Skeletal muscle cell (primary cell): ENCODE measurements at regions not wholly inside any gene's neighbourhood (a gene's known extent, or its start where the extent isn't known, plus 50 kb on each side); places are given as distances from the start of the nearest gene placed in this dataset.
"Not testable (repeated sequence)": the region's sequence is repeated elsewhere in the genome, so short reads cannot be mapped to it uniquely, and the experiment has no call there.

ENCODE experiments used
- DNase-seq: peaks from one replicate; pipeline ENCODE4 v3.0.0-alpha.2; 2010; ENCODE audit warnings: low read depth
- H3K4me3 ChIP-seq: 2 replicates; pipeline ENCODE4 v1.5.1; 2011; ENCODE audit warnings: low read depth, mild to moderate bottlenecking, control low read depth, low read length, moderate library complexity

- H3K4me3 ChIP-seq = no peak overlapping the region
- peak; percentile 76 for DNase-seq
Measured at GRCh38 chr6:146968041-146968760, 236.0 kb upstream of the STXBP5 start.

GRCh38 chr6:146972546-146972945, 231.7 kb upstream of the STXBP5 start:
- no peak overlapping the region for H3K4me3 ChIP-seq
- peak; percentile 21 for DNase-seq

DNA sequence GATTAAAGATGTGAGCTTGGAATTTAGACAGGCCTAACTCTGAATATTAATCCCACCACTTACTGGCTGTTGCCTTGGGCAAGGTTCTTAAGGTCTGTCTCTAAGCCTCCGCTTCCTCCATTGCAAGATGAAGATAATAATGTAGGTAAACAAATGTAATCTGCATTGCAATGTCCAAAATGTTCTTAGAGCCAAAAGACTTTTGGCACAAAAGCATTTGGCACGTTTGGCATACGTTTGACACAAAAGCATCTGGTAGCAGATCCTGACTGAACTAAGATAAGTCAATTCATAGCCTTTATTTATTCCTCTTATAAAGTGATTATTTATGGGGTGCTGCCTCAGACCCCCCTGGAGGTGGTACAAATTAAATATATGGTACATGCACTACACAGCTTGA, 229.9 kb upstream of the STXBP5 start:
- DNase-seq = no peak
- no peak overlapping the region for H3K4me3 ChIP-seq

GRCh38 chr6:146975093-146975492, 229.1 kb upstream of the STXBP5 start:
- DNase-seq = no peak
- no peak overlapping the region for H3K4me3 ChIP-seq

DNA sequence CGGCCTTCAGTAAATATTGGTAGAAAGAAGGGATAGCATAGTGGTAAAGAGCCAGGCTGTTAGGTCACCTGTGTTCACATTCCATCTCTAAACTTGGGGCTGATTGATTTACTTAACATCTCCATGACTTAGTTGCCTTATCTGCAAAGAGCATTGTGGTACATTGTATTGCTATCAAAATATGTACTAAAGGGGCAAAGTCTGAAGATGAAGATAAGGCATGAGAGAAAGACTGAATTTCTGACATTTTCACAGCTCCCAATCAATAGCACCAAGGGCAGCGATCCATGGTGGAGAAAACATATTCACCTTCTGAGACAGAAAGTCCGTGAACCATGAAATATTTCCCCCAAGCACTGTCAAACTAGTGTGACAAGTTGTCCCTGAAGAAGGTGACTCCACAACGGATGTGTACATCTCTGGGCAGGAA, 223.3 kb upstream of the STXBP5 start:
- no peak for DNase-seq
- H3K4me3 ChIP-seq = no peak overlapping the region

DNA sequence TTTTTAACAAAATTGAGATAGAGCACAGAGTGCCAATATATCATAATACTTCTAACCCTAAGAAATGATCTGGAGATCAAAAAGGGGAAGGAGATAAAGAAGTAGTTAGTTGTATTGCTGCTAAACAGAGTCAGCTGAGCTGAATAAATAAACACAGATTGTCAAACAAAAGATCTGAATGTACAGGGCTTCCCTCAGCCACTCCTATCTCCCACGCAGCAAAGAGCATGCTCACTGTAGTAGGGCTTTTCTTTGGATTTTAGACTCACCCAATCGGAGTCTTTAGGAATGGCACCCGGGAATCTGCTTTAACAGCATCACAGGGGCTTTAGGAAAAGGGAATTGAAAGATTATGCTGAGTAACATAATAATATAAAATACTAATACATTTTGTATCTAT, 222.2 kb upstream of the STXBP5 start:
- H3K4me3 ChIP-seq = no peak overlapping the region
- no peak for DNase-seq

DNA sequence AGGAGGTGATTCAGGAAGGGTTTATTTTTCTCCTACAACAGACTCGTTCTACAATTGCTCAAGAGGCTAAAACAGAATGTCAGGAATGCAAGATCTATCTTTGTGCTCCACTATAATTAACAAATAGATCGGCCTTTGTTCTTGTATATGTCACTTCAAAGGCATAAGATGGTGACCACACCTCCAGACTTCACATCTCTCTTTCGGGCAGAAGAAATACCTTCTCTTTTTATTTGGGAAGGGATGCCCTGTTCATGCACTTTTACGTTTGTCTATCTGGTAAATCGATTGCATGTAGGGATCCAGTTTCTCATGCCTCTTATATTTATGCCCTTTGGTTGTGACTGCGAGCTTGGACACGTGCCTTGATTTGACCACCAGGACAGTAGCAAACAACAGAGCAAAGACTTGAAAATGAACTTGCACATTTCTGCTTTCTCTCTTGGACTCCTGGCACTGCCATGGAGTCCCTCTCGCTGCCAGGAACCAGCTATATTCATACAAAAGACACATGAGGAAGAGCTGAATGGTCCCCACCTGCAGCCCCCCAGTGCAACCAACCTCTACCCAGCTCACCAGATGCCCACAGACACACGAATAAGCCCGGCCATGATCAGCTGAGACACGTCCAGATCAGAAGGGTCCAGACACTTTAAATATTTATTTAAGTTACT, 219.8 kb upstream of the STXBP5 start:
- no peak overlapping the region for H3K4me3 ChIP-seq
- DNase-seq = no peak

GRCh38 chr6:146985111-146985510, 219.1 kb upstream of the STXBP5 start:
- H3K4me3 ChIP-seq = no peak overlapping the region
- DNase-seq = no peak

- H3K4me3 ChIP-seq = no peak overlapping the region
- DNase-seq = no peak
Measured at GRCh38 chr6:146985966-146986365, 218.3 kb upstream of the STXBP5 start.

DNA sequence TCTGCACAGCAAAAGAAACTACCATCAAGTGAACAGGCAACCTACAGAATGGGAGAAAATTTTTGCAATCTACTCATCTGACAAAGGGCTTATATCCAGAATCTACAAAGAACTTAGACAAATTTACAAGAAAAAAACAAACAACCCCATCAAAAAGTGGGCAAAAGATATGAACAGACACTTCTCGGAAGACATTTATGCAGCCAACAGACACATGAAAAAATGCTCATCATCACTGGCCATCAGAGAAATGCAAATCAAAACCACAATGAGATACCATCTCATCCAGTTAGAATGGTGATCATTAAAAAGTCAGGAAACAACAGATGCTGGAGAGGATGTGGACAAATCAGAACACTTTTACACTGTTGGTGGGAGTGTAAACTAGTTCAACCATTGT, 216.3 kb upstream of the STXBP5 start:
- DNase-seq, H3K4me3 ChIP-seq: not testable (repeated sequence)

DNA sequence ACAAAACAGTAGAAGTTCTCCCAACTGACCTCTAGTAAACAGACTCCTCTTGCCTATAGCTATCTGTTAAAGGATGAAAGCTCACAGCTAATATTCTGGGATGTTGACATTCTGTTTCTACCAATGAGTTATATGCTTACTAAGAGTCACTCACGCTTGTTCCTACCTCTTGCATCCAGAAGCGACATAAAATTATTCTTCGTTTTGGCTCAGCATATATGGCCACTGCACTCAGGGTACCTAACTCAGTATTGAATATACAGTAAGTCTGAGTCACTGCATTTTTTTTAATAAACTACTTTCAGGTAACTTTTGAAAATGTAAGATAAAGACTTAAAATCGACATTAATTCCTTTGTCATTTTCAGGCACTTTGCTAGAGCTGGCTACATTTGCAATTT, 214.4 kb upstream of the STXBP5 start:
- H3K4me3 ChIP-seq = no peak overlapping the region
- no peak for DNase-seq

GRCh38 chr6:146990284-146990683, 213.9 kb upstream of the STXBP5 start:
- no peak overlapping the region for H3K4me3 ChIP-seq
- no peak for DNase-seq

DNA sequence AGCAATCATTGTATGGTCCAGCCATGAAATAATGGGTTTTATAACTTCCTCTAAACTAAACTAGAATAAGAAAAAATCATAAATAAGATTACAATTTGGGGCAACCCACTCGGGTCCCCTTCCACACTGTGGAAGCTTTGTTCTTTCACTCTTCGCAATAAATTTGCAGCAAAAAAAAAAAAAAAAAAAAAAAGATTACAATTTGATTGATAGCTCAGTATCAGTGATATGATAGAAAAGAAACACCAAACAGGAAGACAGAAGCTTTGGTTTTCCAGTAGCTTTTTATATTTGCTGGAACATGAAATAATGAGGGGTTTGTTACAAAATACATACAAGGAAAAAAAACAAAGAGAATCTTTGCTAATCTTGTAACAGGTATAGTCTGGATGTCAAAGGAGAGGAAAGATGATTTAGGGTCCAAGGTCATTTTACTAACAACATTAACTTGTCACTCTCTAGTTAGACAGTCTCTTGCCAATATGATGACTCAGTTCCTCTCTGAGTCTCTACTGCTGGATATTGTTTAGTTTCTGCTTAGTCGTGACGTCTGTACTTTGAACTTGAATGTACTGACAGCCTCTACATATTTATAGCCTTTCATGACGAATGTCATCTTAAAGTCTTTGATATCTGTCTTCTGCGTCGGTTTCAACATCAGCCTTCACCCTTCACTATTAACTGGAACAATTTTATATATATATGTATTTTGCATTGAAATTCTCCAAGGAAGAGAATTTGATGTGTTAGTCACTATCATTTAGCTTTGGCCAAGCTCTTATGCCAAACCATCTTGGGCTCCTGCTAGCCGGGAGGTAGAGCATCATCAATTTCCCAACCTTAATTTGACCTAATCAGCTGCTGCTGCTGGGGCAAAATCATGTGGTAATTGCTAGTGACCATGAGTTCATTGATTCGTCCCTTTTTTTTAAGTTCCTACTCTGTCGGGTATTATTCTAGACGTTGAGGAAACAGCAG, 213.1 kb upstream of the STXBP5 start:
- no peak overlapping the region for H3K4me3 ChIP-seq
- peak; percentile 77 for DNase-seq

DNA sequence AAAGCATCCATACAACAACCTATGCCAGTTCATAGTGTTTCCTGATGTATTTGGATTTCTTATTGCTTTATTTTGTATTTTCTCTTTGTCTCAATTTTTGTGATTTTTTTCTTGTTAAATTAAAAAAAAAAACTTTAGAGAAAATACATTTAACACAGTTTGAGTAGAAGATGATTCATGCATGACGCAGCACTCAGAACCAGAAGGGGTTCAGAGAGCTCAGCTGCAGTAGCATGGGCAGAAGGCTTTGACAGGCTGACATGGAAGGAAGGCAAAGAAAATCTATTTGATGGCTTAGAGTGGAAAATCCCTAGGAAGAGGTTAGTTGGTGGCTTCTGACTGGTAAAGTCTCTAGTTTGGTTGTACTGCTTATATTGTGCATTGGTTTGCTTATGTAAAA, 207.2 kb upstream of the STXBP5 start:
- DNase-seq = peak; percentile 62
- H3K4me3 ChIP-seq = no peak overlapping the region

- no peak for DNase-seq
- H3K4me3 ChIP-seq = no peak overlapping the region
Measured at GRCh38 chr6:146999766-147000165, 204.5 kb upstream of the STXBP5 start.

DNA sequence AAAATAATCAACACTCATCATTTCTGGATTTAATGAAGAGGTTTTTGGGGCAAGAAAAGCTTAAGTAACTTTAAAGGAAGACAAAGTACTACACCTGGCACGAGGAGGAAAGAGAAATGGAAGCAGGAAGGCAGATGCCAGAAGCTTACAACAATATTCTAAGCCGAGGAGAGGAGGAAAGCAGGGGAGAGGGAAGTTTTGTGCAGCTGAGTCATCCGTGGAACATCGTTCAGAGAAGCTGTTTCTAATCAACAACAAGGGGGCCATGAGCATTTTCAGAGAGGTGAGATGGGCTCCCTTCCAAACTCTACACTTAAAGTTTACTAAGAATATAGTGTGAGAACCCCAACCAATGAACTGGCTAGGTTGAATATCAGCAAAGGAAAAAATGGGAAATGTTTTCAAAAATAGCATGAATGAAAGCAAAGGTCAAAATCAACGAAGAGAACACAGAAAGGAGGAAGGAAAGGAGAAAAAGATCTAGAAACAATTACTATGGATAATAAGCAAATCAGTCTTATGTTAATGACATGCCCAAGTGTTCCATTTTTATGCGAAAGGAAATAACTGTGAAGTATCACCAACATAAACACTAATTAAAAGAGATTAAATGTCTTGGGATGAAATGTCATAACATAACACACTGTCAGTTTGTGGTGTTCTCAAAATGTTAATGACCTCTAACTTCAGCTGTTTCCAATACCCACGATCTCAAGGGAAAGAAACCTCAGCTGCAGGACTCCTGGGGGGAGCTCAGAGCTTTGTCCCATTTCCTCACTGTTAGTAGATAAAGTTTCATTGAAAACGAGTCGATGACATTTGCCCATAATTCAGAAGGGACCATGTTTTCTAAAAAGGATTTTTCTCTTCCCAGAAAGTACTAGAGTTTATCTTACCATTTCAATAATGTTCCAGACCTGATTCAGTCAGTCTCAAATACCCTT, 203.4 kb upstream of the STXBP5 start:
- no peak overlapping the region for H3K4me3 ChIP-seq

DNA sequence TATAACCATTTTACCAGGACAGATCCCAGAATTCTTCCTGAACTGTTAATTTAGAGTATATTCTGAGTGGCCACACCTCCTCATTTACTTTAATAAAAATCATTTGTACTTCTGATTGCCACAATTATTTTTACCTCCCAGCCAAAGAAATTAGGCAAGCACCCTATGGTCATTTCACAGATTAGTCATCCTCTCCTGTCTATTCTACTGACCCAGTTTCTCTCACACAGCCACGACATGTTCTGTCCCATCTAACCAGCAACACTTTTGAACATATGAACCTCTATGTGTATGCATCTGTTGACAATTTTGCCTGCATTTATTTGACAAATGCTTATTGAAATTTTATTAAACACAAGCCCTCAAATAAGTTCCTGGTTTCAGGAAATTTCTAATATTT, 202.6 kb upstream of the STXBP5 start:
- no peak overlapping the region for H3K4me3 ChIP-seq
- no peak for DNase-seq

More for the DNA sequence above, 203.4 kb upstream of the STXBP5 start:
- DNase-seq = peak; percentile 84

DNA sequence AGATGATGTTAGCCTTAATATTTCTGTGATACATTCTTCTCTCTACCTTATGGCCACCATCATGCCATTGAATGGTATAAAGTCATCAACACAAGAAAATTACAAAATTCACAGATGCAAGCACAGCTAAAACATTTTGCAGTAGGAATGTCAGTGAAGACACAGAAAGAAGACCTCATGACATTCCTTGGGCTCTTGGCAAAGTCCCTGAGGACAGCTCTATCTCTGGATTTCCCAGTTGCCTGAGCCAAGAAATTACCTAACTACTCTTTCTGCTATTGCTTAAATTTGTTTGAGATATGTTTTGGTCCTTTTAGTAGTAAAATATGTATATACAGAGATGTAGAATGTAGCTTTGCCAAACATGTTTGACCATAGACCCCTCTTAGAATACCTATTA, 201.0 kb upstream of the STXBP5 start:
- DNase-seq = no peak

DNA sequence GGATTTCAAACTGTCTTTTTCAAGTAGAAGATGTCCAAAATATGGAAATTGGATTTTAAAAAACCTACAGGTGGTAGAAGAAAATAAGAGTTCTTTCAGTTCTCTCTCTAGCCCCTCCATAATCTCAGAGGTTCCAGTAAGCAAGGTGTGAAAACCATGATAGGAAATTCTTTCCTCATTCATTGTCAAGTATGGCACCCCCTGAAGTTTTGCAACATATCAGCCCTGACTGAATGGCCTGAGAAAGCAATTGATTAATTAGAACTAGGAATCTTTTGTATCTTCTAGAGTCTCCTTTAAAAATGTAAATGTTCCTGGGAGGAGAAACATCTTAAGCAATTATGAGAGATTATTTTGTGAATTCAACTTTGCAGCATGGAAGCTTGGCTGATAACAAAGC, 198.7 kb upstream of the STXBP5 start:
- no peak for DNase-seq
- H3K4me3 ChIP-seq = no peak overlapping the region

More for the DNA sequence above, 201.0 kb upstream of the STXBP5 start:
- no peak overlapping the region for H3K4me3 ChIP-seq
